ENCODE measurements at regions not wholly inside any gene's neighbourhood (a gene's known extent, or its start where the extent isn't known, plus 50 kb on each side); places are given as distances from the start of the nearest gene placed in this dataset.

- TF ChIP-seq CHD4 (IDR thresholded peaks at IDR 0.05; ENCODE audit: borderline replicate concordance) (no peak), EP300 (IDR thresholded peaks at IDR 0.05) (no peak), ELK1 (IDR thresholded peaks at IDR 0.05; ENCODE audit: low read depth, low read length) (no peak), SREBF2 (IDR thresholded peaks at IDR 0.05) (no peak), ZFP36 (IDR thresholded peaks at IDR 0.05; ENCODE audit: borderline replicate concordance, partially characterized antibody) (no peak), FOSB (CRISPR knock-in tag; IDR thresholded peaks at IDR 0.05) (no peak), RCOR1 (IDR thresholded peaks at IDR 0.05; ENCODE audit: low read depth, low read length) (no peak), TFCP2L1 (CRISPR knock-in tag; IDR thresholded peaks at IDR 0.05) (no peak), HES2 (IDR thresholded peaks at IDR 0.05) (no peak), HOXB5 (CRISPR knock-in tag; IDR thresholded peaks at IDR 0.05) (no peak), CEBPB (IDR thresholded peaks at IDR 0.05) (no peak), NPAS2 (CRISPR knock-in tag; IDR thresholded peaks at IDR 0.05; ENCODE audit: borderline replicate concordance) (no peak), MAZ (IDR thresholded peaks at IDR 0.05; ENCODE audit: borderline replicate concordance, low read depth, low read length) (no peak), HEYL (CRISPR knock-in tag; IDR thresholded peaks at IDR 0.05) (no peak), HDAC2 (IDR thresholded peaks at IDR 0.05) (no peak), NFE2L2 (conservative IDR thresholded peaks at IDR 0.05; ENCODE audit: low read length) (no peak), KDM5A (IDR thresholded peaks at IDR 0.05) (no peak), KDM1A (IDR thresholded peaks at IDR 0.05; ENCODE audit: low read depth) (no peak)
- TF ChIP-seq, protein P1, sequence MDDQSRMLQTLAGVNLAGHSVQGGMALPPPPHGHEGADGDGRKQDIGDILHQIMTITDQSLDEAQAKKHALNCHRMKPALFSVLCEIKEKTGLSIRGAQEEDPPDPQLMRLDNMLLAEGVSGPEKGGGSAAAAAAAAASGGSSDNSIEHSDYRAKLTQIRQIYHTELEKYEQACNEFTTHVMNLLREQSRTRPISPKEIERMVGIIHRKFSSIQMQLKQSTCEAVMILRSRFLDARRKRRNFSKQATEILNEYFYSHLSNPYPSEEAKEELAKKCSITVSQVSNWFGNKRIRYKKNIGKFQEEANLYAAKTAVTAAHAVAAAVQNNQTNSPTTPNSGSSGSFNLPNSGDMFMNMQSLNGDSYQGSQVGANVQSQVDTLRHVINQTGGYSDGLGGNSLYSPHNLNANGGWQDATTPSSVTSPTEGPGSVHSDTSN (IDR thresholded peaks at IDR 0.05), result no peak
- TF ChIP-seq, protein P2, sequence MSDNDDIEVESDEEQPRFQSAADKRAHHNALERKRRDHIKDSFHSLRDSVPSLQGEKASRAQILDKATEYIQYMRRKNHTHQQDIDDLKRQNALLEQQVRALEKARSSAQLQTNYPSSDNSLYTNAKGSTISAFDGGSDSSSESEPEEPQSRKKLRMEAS (IDR thresholded peaks at IDR 0.05), result no peak
- ChIA-PET CTCF (no interaction called here), POLR2A (no interaction called here)
- ATAC-seq, result no peak
- no peak overlapping the region for H3K27ac ChIP-seq
- H3K4me1 ChIP-seq, result no peaks in the 10 kb centered on the region
- no peaks in the 10 kb centered on the region for H3K9me3 ChIP-seq
- DNase-seq (ENCODE audit: low read depth in 1 of 2, low spot score in 1 of 2), result no peak
- no peak overlapping the region for H3K4me2 ChIP-seq
- no peak for FAIRE-seq
- 38% methylated on average over 4 of the region's 4 CpGs for WGBS (ENCODE audit: missing lambda C conversion rate)
- no peak overlapping the region for H3K4me3 ChIP-seq
These were observed 126.7 kb downstream of the TMEM182 start for GRCh38 chr2:102888514-102888913.

DNA sequence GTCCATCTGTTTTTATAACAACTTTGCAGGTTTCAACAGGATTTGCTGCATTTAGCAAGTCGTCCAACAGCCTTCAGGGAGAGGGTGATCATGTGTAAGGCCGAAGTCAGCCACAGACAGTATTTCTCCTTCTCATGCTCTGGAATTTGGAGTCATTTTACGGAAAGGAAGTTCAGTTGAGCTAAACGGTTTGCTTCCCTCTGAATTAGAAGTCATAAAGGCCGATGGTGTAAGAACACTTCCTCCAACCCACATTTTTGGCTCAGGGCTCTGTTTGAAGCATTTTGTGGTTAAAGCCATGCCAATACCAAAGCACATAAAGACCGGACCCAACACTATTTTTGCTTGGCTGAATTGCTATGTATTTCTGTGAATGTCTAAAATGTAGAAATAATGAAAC is 129.5 kb downstream of the TMEM182 start:
- no peak for ATAC-seq
- no peaks in the 10 kb centered on the region for H3K4me1 ChIP-seq
- FAIRE-seq, result no peak
- no peaks in the 10 kb centered on the region for H3K9me3 ChIP-seq
- no peak overlapping the region for H3K4me2 ChIP-seq
- WGBS (ENCODE audit: missing lambda C conversion rate), result 5% methylated on average over 6 of the region's 6 CpGs
- TF ChIP-seq NR3C1 (IDR thresholded peaks at IDR 0.05) (no peak), NFE2L2 (conservative IDR thresholded peaks at IDR 0.05; ENCODE audit: low read length) (no peak), ZFP36 (IDR thresholded peaks at IDR 0.05; ENCODE audit: borderline replicate concordance, partially characterized antibody) (no peak), PHF8 (IDR thresholded peaks at IDR 0.05; ENCODE audit: borderline replicate concordance, low read depth) (no peak), ZC3H11A (IDR thresholded peaks at IDR 0.05) (no peak)
- H3K4me3 ChIP-seq, result no peak overlapping the region
- H3K27ac ChIP-seq, result no peak overlapping the region
- DNase-seq (ENCODE audit: low read depth in 1 of 2, low spot score in 1 of 2), result no peak
- ChIA-PET CTCF (no interaction called here), POLR2A (no interaction called here)

GRCh38 chr2:102892698-102893310 is 131.0 kb downstream of the TMEM182 start:
- no peak for FAIRE-seq
- ATAC-seq, result no peak
- POLR2A ChIA-PET, result no interaction called here
- Histone ChIP-seq H3K27ac (no peak overlapping the region), H3K4me3 (no peak overlapping the region), H3K4me2 (no peak overlapping the region), H3K9me3 (no peaks in the 10 kb centered on the region), H3K4me1 (no peaks in the 10 kb centered on the region)
- TF ChIP-seq, protein P3, sequence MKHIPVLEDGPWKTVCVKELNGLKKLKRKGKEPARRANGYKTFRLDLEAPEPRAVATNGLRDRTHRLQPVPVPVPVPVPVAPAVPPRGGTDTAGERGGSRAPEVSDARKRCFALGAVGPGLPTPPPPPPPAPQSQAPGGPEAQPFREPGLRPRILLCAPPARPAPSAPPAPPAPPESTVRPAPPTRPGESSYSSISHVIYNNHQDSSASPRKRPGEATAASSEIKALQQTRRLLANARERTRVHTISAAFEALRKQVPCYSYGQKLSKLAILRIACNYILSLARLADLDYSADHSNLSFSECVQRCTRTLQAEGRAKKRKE (CRISPR knock-in tag; IDR thresholded peaks at IDR 0.05; ENCODE audit: low read depth), result no peak
- no peak for TF ChIP-seq USF2 (IDR thresholded peaks at IDR 0.05)
- no peak for TF ChIP-seq E2F6 (IDR thresholded peaks at IDR 0.05; ENCODE audit: borderline replicate concordance, low read depth)
- TF ChIP-seq GATA3 (IDR thresholded peaks at IDR 0.05; ENCODE audit: borderline replicate concordance), result no peak
- TF ChIP-seq HOXA7 (CRISPR knock-in tag; IDR thresholded peaks at IDR 0.05), result no peak
- TF ChIP-seq PHF8 (IDR thresholded peaks at IDR 0.05; ENCODE audit: borderline replicate concordance, low read depth), result no peak
- no peak for TF ChIP-seq ELK1 (IDR thresholded peaks at IDR 0.05; ENCODE audit: low read depth, low read length)
- TF ChIP-seq MAZ (IDR thresholded peaks at IDR 0.05; ENCODE audit: borderline replicate concordance, low read depth, low read length), result no peak
- no peak for DNase-seq (ENCODE audit: low read depth in 1 of 2, low spot score in 1 of 2)
- CTCF ChIA-PET, result no interaction called here
- 18% methylated on average over 10 of the region's 10 CpGs for WGBS (ENCODE audit: missing lambda C conversion rate)
